Adrenal gland (tissue), 5 donors: ENCODE measurements at regions not wholly inside any gene's neighbourhood (a gene's known extent, or its start where the extent isn't known, plus 50 kb on each side); places are given as distances from the start of the nearest gene placed in this dataset.

Source experiments
- POLR2A ChIP-seq, 2 donors: fragments of 450-650 bp; IDR thresholded peaks; one replicate each; pipeline ENCODE4 v1.6.1; 2017; ENCODE audit warnings: antibody characterized with exemption in 2 of 2, mild to moderate bottlenecking in 2 of 2, moderate library complexity in 1 of 2
- TF ChIP-seq, protein P1 (sequence below), 6 experiments: fragments of 450-650 bp in 4 of 6; fragments of 200-600 bp in 2 of 6; sonication (generic) in 1 of 6; IDR thresholded peaks; 1 replicate in 5 of 6; 2 replicates in 1 of 6; pipeline versions ENCODE4 v1.5.1 to v1.8.0; 2016 to 2021; ENCODE audit warnings: antibody characterized with exemption in 6 of 6, mild to moderate bottlenecking in 2 of 6, moderate library complexity in 1 of 6
- donor health status: DM: no; HTN: no; CAD: no.

GRCh38 chr9:631596-631995 is 209.9 kb upstream of the DMRT1 start:
- TF ChIP-seq, protein P1, sequence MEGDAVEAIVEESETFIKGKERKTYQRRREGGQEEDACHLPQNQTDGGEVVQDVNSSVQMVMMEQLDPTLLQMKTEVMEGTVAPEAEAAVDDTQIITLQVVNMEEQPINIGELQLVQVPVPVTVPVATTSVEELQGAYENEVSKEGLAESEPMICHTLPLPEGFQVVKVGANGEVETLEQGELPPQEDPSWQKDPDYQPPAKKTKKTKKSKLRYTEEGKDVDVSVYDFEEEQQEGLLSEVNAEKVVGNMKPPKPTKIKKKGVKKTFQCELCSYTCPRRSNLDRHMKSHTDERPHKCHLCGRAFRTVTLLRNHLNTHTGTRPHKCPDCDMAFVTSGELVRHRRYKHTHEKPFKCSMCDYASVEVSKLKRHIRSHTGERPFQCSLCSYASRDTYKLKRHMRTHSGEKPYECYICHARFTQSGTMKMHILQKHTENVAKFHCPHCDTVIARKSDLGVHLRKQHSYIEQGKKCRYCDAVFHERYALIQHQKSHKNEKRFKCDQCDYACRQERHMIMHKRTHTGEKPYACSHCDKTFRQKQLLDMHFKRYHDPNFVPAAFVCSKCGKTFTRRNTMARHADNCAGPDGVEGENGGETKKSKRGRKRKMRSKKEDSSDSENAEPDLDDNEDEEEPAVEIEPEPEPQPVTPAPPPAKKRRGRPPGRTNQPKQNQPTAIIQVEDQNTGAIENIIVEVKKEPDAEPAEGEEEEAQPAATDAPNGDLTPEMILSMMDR (IDR thresholded peaks at IDR 0.05) = no peak
- no peak for TF ChIP-seq POLR2A (IDR thresholded peaks at IDR 0.05)
